Natural killer cell treated with Interleukin-12 subunit alpha and Interleukin-12 subunit beta and Interleukin-15 and Interleukin-18, amount 100 ng/mL, for 72 hours (primary cell): ENCODE measurements at regions not wholly inside any gene's neighbourhood (a gene's known extent, or its start where the extent isn't known, plus 50 kb on each side); places are given as distances from the start of the nearest gene placed in this dataset.
A peak's percentile ranks its signal among the peaks of the same experiment; 100 is the strongest.

Experiments
- ATAC-seq, 2 donors: fragments of 150-1000 bp; cut with Tn5 transposase in 1 of 2; sonication (Bioruptor Pico), chemical (Tn5 transposase) in 1 of 2; 2 replicates each; pipeline ENCODE4 v1.10.0; 2021
- DNase-seq: peaks from one replicate; pipeline ENCODE4 v3.0.0; 2022; ENCODE audit warnings: low spot score
- H3K27ac Mint-ChIP-seq, 2 donors: 1 replicate in 1 of 2; 2 replicates in 1 of 2; pipeline ENCODE4 v1.8.0; 2022; ENCODE audit warnings: mixed read lengths in 2 of 2, mild to moderate bottlenecking in 1 of 2, moderate library complexity in 1 of 2
- H3K27me3 Mint-ChIP-seq, 2 donors: 1 replicate in 1 of 2; 2 replicates in 1 of 2; pipeline ENCODE4 v1.8.0; 2022; ENCODE audit warnings: mixed read lengths in 2 of 2
- H3K36me3 Mint-ChIP-seq: one replicate; pipeline ENCODE4 v1.8.0; 2022; ENCODE audit warnings: mixed read lengths
- H3K4me1 Mint-ChIP-seq, 2 donors: 1 replicate in 1 of 2; 2 replicates in 1 of 2; pipeline ENCODE4 v1.8.0; 2022; ENCODE audit warnings: low read depth in 2 of 2, mixed read lengths in 2 of 2, mild to moderate bottlenecking in 1 of 2
- H3K4me3 Mint-ChIP-seq: one replicate; pipeline ENCODE4 v1.8.0; 2022; ENCODE audit warnings: mixed read lengths
- H3K9me3 Mint-ChIP-seq: 2 replicates; pipeline ENCODE4 v1.8.0; 2022; ENCODE audit warnings: mixed read lengths

DNA sequence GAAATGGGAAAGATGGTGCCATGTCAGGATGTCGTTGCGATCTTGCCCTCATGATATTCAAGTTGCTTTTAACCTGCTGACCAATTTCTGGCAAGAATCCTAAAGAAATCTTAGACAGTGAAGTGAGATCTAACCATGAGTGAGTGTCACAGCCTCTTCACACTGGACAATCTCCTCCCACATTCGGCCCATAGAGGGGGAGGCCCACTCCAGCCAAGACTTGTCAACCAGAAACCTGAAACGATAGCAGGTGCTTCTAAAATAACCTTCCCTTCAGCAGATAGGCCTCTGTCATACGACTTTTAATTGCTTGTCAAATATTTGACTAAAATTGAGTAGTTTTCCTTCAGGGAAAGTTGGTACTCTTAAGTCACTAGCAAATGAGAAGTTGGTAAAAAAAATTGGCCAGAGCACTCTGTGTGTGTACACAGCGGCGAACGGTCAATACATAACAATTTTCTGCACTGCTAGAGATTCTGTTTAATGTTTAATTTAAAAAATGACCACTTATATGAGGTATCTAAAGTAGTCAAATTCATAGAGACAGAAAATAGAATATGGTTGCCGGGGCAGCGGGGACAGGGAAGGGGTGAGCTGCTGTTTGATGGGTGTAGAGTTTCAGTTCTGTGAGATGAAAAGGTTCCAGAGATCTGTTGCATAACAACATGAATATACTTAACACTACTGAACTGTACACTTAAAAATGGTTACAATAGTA lies 110.2 kb downstream of the VAPA start:
- DNase-seq = no peak
- no peak overlapping the region for H3K4me3 Mint-ChIP-seq
- no peak overlapping the region for H3K27ac Mint-ChIP-seq
- no peaks in the 10 kb centered on the region for H3K36me3 Mint-ChIP-seq
- H3K27me3 Mint-ChIP-seq = peaks cover 3 to 5% of the 10 kb centered on the region in 2 donors
- no peaks in the 10 kb centered on the region for H3K4me1 Mint-ChIP-seq
- ATAC-seq = no peak
- H3K9me3 Mint-ChIP-seq = no peaks in the 10 kb centered on the region

DNA sequence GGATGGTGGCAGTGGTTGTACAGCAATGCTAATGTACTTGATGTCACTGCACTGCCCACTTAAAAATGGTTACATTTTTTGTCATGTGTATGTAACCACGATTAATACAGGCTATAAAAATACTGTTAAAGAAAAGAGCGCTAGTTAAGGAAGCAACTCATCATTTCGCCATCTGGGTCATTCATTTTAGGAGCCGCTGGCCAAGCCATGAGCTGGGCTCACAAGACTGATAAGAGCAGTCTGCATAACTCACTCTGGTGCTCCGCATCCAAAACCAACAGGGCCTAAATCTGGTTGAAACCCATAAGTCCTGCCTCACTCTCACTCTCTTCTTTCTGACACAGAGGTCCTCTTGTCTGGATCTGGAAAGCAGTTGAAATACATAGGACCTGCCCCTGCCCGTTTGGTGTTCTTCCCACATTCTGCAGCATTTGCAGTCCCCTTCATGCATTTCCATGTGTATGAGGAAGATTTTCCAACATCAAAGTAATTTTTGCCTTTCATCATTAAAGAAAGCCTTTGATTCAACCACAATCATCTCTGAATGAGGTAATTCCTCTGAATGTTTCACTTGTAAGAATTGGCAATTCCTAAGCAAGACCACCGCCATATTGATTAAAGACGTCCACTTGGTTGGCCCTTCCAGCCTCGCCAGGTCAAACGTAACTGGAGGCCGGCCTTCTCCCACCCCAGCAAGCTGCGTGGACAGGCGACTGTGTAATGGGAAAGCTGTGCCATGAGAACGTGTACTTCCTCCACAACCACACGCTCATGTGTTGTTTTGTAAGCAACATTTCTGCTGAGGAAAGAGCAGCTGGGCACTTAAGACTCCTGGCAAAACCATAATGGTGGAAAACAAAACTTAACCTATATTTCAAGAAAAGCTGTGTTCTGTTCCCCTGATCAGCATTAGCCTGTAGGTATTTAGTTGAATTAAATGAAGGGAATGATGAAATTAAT lies 112.2 kb downstream of the VAPA start:
- H3K27ac Mint-ChIP-seq = no peak overlapping the region
- no peaks in the 10 kb centered on the region for H3K4me1 Mint-ChIP-seq
- DNase-seq (no peak), ATAC-seq (no peak)
- H3K4me3 Mint-ChIP-seq = no peak overlapping the region
- H3K27me3 Mint-ChIP-seq = peaks cover 3 to 5% of the 10 kb centered on the region in 2 donors
- H3K36me3 Mint-ChIP-seq = no peaks in the 10 kb centered on the region
- H3K9me3 Mint-ChIP-seq = no peaks in the 10 kb centered on the region

DNA sequence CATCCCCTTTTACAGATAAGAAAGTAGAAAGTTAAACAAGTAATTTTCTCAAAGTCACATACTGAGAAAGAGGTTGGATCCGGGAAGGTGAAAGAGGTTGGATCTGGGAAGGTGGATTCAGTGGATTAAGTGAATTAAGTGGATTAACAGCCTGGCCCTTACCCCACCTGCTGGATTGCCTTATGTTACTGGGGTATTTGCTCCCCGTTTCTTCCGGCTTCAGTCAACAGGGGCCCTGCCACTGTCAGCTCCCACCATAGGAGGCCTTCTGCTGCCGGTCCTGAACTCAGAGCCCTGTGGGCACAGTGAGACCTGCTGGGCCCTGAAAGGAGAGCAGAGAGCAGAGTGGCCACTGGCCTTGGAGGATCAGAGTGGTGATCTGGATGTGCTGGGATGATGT lies 113.2 kb downstream of the VAPA start:
- H3K27me3 Mint-ChIP-seq = peaks cover 2 to 3% of the 10 kb centered on the region in 2 donors
- H3K36me3 Mint-ChIP-seq = no peaks in the 10 kb centered on the region

DNA sequence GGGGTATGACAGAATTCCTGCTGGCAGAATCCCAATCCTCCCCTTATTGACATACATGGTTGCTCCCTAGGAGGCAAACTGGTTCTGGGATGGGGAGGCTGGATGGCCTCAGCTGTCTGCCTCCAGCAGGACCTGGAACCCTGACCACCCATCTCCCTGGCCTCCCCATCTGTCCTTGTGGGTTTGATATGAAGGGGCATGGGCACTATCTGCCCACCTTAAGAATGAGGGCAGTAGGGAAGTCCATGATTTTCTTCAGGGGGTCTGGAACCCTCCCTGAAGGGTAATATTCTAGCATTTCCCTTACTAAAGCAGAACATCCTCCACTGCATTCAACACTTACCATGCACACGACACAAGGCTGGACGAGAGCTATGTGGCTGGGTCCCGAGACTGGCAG lies 113.6 kb downstream of the VAPA start:
- no peaks in the 10 kb centered on the region for H3K4me1 Mint-ChIP-seq
- H3K4me3 Mint-ChIP-seq = no peak overlapping the region
- H3K9me3 Mint-ChIP-seq = no peaks in the 10 kb centered on the region
- H3K27me3 Mint-ChIP-seq = peaks cover 0 to 3% of the 10 kb centered on the region in 2 donors
- ATAC-seq = peak in 1 of 2 donors; percentile 46
- H3K36me3 Mint-ChIP-seq = no peaks in the 10 kb centered on the region
- no peak for DNase-seq
- no peak overlapping the region for H3K27ac Mint-ChIP-seq

More for the DNA sequence above, 113.2 kb downstream of the VAPA start:
- Mint-ChIP-seq H3K27ac (no peak overlapping the region), H3K4me1 (no peaks in the 10 kb centered on the region), H3K4me3 (no peak overlapping the region), H3K9me3 (no peaks in the 10 kb centered on the region)
- peak in 1 of 2 donors; percentile 37 for ATAC-seq
- no peak for DNase-seq

DNA sequence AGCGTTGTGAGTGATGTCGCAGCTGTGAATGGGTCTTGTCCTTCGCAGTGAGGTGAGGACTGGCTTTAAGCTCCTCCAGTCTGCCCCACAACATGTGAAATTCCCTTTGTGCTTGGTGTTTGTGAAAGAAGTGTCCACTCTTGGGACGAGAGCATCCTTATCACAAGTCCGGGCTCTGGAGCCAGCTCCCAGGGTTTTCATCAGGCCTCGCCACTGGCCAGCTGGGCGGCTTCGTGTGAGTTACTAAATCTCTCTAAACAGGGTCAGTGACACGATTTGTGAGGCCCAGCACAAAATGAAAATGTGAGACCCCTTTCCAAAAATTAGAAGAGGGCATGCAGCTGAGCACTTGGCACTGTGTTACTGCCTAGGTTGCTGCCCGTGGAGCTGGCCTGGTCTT lies 115.9 kb downstream of the VAPA start:
- DNase-seq (no peak), ATAC-seq (no peak)
- H3K4me3 Mint-ChIP-seq = no peak overlapping the region

DNA sequence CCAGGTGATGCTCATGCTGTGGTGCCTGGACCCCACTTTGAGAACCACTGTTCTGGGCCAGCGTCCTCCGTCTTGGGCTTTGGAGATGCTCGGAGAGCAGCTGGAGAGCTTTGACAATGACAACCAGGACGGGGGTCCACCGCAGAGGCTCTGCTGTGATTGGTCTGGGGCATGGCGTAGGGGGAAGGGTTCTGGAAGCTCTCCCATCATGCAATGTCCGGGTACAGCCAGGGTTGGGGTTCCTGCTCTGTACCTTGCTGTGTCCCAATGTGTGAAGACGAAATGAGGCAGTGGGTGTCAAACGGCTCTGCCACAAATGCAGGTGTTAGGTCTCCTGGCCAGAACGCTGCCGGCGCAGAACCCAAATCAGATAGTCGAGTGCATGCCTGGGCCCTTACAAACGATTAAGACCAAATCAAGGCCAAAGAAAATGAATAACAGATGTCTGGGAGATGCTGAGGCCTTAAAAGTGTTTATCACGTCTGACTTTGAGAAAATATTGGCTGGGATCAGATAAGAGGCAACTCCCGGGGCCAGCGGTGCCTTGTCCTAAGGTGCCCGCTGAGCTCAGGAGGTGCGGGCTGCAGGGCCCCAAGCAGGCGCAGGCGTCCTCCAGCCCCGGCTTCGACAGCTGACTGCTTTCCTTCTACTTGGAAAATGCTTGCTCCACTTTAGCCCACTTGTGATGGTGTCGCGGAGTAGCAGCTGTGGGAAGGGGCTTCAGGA lies 117.2 kb downstream of the VAPA start:
- H3K27ac Mint-ChIP-seq = no peak overlapping the region
- H3K4me3 Mint-ChIP-seq = no peak overlapping the region

More for the DNA sequence above, 115.9 kb downstream of the VAPA start:
- H3K27ac Mint-ChIP-seq = no peak overlapping the region
- H3K9me3 Mint-ChIP-seq = no peaks in the 10 kb centered on the region
- H3K36me3 Mint-ChIP-seq = no peaks in the 10 kb centered on the region
- peaks cover 0 to 4% of the 10 kb centered on the region in 2 donors for H3K4me1 Mint-ChIP-seq
- H3K27me3 Mint-ChIP-seq = peaks cover 0 to 3% of the 10 kb centered on the region in 2 donors

DNA sequence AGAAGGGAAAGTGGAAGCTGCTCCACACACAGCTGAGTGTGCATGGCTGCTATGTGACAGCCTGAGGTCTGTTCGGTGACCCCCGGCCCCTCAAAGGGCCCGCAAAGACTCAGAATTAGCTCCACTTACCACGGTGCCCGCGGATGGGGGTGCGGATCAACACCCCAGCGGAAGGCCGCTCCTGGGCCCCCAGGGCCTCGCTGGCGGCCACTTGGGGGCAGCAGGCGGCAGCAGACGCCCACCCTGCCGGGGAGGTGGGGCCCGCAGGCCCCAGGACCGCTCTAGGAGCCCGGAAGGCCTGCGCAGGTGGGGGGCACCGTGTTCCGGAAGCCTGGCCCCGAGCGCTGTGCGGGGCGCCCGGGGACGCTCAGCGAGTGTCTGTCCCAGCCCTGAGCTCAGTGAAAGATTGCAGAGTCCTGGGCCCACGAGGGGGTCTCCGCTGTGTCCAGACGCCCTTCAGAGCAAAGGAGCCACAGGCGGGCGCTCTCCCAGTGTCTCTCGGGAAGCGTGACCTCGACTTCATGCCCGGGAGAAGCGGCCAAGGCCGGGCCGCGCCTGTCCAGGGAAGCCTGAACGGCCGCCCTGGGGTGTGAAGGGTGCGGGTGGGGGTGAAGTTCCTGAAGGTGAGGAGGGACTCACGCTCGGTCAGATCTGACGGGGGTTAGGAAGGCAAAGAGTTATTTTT lies 118.7 kb downstream of the VAPA start:
- ATAC-seq (peak; percentile 49 to 69), DNase-seq (no peak)
- Mint-ChIP-seq H3K4me1 (peaks cover 0 to 4% of the 10 kb centered on the region in 2 donors), H3K36me3 (no peaks in the 10 kb centered on the region), H3K9me3 (no peaks in the 10 kb centered on the region), H3K27me3 (peaks cover 5 to 7% of the 10 kb centered on the region in 2 donors), H3K4me3 (peak overlapping the region; percentile 55), H3K27ac (peak overlapping the region in 1 of 2 donors; percentile 41)

More for the DNA sequence above, 117.2 kb downstream of the VAPA start:
- H3K4me1 Mint-ChIP-seq = peaks cover 0 to 4% of the 10 kb centered on the region in 2 donors
- no peak for ATAC-seq
- no peak for DNase-seq
- peaks cover 3 to 5% of the 10 kb centered on the region in 2 donors for H3K27me3 Mint-ChIP-seq
- H3K9me3 Mint-ChIP-seq = no peaks in the 10 kb centered on the region
- H3K36me3 Mint-ChIP-seq = no peaks in the 10 kb centered on the region

DNA sequence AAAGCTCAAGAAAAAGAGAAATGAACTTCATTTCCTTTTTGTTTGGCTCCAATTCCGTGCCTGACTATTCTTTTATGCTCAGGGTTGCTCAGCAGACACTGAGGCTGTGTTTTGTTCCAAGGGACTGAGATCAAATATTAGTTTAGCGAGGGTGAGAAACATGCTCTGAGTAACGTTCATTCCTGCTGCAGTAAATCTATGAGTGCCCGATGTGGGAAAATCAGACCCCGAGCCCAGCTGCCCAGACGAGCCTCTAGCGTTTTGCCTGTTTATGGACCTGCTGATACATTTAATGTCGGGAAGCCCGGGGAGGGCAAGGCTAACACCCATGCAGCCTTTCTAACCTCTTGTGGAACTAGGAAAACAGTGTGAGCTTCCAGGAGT lies 119.2 kb downstream of the VAPA start:
- H3K4me3 Mint-ChIP-seq = peak overlapping the region; percentile 55
- H3K36me3 Mint-ChIP-seq = no peaks in the 10 kb centered on the region
- H3K27ac Mint-ChIP-seq = peak overlapping the region in 1 of 2 donors; percentile 41
- DNase-seq (no peak), ATAC-seq (no peak)
- no peaks in the 10 kb centered on the region for H3K9me3 Mint-ChIP-seq
- peaks cover 0 to 4% of the 10 kb centered on the region in 2 donors for H3K4me1 Mint-ChIP-seq
- H3K27me3 Mint-ChIP-seq = peaks cover 6 to 7% of the 10 kb centered on the region in 2 donors

DNA sequence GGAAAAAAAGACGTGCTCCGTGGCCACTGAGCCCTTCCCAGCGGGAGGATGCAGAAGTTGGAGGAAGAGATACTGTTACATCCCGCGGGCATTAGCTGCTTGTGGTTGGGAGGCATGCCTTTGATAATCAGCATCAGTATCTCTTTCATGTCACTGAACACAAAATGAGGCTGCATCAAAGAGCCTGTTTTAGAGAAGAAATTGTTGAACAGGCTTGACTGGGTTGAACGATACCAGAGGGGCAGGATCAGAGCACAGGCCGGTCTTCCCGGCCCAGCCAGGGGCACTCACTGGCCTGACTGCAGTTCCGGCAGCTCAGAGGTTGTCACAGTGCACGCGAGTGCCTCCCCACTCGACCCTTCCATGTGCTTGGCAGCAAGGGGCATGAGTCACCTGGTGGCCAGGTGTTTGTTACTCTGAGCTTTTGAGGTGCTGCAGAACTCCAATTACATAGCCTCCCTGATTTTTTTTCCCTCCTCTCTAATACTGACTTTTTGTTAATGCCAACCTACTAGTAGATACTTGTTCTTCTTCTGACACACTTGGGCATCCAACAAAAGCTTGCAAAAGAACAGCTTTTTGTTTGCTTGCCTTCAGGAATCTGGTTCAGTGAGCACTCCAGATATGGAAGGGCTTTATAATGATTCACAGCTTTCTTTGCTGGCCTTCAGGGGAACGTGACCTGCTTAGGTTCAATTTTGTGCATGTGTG lies 121.6 kb downstream of the VAPA start:
- Mint-ChIP-seq H3K9me3 (no peaks in the 10 kb centered on the region), H3K4me3 (no peak overlapping the region), H3K27me3 (peaks cover 5 to 7% of the 10 kb centered on the region in 2 donors), H3K36me3 (no peaks in the 10 kb centered on the region), H3K4me1 (peaks cover 0 to 4% of the 10 kb centered on the region in 2 donors), H3K27ac (no peak overlapping the region)
- no peak for ATAC-seq
- DNase-seq = no peak

DNA sequence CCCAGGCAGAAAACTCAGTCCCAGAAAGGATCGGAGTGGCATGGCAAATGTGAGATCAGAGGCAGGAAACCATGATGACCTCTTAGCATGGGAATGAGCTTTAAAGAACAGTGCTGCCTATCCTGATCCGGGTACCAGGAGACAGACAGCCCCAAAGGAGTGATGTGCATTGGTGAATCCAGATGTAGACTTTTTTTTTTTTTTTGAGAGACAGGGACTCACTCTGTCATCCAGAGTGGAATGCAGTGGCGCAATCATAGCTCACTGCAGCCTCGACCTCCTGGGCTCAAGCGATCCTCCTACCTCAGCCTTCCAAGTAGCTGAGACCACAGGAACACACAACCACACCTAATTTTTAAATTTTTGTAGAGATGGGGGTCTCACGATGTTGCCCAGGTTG lies 122.7 kb downstream of the VAPA start:
- Mint-ChIP-seq H3K27me3 (peaks cover 7 to 8% of the 10 kb centered on the region in 2 donors), H3K27ac (no peak overlapping the region), H3K9me3 (peaks cover 4% of the 10 kb centered on the region), H3K36me3 (peaks cover 2% of the 10 kb centered on the region), H3K4me3 (no peak overlapping the region), H3K4me1 (peaks cover 0 to 4% of the 10 kb centered on the region in 2 donors)
- DNase-seq = no peak
- ATAC-seq = no peak

DNA sequence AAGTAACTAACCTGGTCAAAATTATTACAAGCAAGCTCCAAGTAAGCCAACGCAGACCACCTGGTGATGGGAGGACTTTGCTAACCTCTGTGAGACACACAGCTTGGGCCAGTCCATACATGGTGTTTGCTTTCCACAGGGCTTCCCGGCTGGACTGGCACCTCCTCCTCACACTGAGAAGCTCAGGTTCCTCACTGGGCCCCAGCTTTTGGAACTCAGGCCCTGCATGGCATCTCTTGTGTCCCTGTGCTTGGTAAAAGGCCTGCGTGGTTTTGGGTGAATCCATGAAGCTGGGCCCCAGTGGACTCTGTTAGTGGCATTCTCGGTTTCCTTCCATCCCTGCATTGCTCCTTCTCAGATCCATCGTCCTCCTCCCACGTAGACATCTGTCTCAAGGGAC lies 123.4 kb downstream of the VAPA start:
- no peak for ATAC-seq
- Mint-ChIP-seq H3K4me1 (peaks cover 0 to 4% of the 10 kb centered on the region in 2 donors), H3K9me3 (peaks cover 8% of the 10 kb centered on the region), H3K27me3 (peaks cover 11 to 14% of the 10 kb centered on the region in 2 donors), H3K4me3 (no peak overlapping the region), H3K27ac (no peak overlapping the region), H3K36me3 (peaks cover 8% of the 10 kb centered on the region)
- DNase-seq = no peak

DNA sequence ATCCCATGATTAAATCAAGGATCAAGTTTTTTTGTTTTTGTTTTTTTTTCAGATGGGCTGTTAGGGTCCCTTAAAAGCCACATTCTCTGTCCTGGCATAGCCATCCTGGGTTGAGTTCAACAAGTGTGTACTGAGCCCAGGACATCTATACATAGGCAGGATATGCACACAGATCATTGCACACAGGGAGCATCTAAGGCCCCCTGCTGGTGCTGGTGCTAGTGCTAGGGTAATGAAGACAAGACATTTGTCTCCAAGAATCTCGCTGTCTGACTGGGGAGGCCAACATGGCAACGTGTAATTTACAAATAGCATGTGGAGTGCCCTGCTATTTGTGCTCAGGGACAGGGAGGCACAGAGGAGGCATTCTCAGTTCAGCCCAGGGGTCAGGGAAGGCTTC lies 124.5 kb downstream of the VAPA start:
- no peaks in the 10 kb centered on the region for H3K4me1 Mint-ChIP-seq
- H3K4me3 Mint-ChIP-seq = no peak overlapping the region
- H3K9me3 Mint-ChIP-seq = peaks cover 8% of the 10 kb centered on the region
- H3K36me3 Mint-ChIP-seq = peaks cover 8% of the 10 kb centered on the region
- H3K27ac Mint-ChIP-seq = no peak overlapping the region
- ATAC-seq (no peak), DNase-seq (no peak)
- peaks cover 11 to 14% of the 10 kb centered on the region in 2 donors for H3K27me3 Mint-ChIP-seq
